Colonic mucosa (tissue), 4 donors: ENCODE measurements at regions not wholly inside any gene's neighbourhood (a gene's known extent, or its start where the extent isn't known, plus 50 kb on each side); places are given as distances from the start of the nearest gene placed in this dataset.

Source experiments
- DNase-seq: peaks from one replicate; pipeline ENCODE4 v3.0.0-alpha.2; 2020
- H3K27ac ChIP-seq: fragments of 200-600 bp; one replicate; pipeline ENCODE4 v1.8.0; 2021
- H3K27me3 ChIP-seq: fragments of 200-600 bp; one replicate; pipeline ENCODE4 v1.8.0; 2021
- H3K36me3 ChIP-seq: fragments of 200-600 bp; one replicate; pipeline ENCODE4 v1.8.0; 2021
- H3K4me1 ChIP-seq: fragments of 200-600 bp; one replicate; pipeline ENCODE4 v1.8.0; 2021; ENCODE audit warnings: mild to moderate bottlenecking
- H3K4me3 ChIP-seq: fragments of 200-600 bp; one replicate; pipeline ENCODE4 v1.8.0; 2021
- H3K9ac ChIP-seq, 2 donors: one replicate each; pipeline ENCODE4 v1.7.0; 2013; ENCODE audit warnings: control low read depth in 2 of 2, low read depth in 2 of 2, low read length in 2 of 2
- H3K9me3 ChIP-seq: fragments of 200-600 bp; one replicate; pipeline ENCODE4 v1.8.0; 2021
- intact Hi-C: fragments of 100-400 bp; cut with DNase I; formaldehyde crosslinking; loops from one replicate; pipeline ENCODE4 v1.14.1; 2022
- TF ChIP-seq, protein P1 (sequence below): fragments of 200-600 bp; IDR thresholded peaks from one replicate; pipeline ENCODE4 v1.8.0; 2022; ENCODE audit warnings: antibody characterized with exemption, mild to moderate bottlenecking
- donor health status: healthy.
- donor health status: DM: no; HTN: no; CAD: no.
- donor health status: DM: no; HTN: no; CAD: no.

DNA sequence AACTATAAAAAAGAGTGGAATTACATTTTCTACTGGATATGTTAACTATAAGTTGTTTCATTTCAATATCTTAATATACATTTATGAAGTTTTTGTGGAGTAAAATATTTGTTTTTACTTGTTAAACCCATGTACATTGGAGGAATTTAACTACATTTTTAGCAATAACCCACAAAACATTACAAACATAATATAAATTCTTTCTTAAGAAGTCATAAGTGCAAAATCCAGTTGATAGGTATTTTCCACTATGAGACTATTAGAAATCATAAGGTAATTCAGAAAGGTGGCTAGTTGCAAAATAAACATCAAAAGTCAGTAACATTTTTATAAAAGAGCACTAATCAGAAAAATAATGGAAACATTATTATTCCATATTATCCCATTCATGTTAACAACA, 73.9 kb upstream of the RRP15 start:
- Histone ChIP-seq H3K27me3 (no peaks in the 10 kb centered on the region), H3K4me3 (no peak overlapping the region), H3K9ac (no peak overlapping the region), H3K27ac (no peak overlapping the region), H3K4me1 (no peaks in the 10 kb centered on the region), H3K36me3 (no peaks in the 10 kb centered on the region), H3K9me3 (no peaks in the 10 kb centered on the region)
- no peak for DNase-seq
- TF ChIP-seq, protein P1, sequence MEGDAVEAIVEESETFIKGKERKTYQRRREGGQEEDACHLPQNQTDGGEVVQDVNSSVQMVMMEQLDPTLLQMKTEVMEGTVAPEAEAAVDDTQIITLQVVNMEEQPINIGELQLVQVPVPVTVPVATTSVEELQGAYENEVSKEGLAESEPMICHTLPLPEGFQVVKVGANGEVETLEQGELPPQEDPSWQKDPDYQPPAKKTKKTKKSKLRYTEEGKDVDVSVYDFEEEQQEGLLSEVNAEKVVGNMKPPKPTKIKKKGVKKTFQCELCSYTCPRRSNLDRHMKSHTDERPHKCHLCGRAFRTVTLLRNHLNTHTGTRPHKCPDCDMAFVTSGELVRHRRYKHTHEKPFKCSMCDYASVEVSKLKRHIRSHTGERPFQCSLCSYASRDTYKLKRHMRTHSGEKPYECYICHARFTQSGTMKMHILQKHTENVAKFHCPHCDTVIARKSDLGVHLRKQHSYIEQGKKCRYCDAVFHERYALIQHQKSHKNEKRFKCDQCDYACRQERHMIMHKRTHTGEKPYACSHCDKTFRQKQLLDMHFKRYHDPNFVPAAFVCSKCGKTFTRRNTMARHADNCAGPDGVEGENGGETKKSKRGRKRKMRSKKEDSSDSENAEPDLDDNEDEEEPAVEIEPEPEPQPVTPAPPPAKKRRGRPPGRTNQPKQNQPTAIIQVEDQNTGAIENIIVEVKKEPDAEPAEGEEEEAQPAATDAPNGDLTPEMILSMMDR: no peak
- intact Hi-C loops: no loop called here

DNA sequence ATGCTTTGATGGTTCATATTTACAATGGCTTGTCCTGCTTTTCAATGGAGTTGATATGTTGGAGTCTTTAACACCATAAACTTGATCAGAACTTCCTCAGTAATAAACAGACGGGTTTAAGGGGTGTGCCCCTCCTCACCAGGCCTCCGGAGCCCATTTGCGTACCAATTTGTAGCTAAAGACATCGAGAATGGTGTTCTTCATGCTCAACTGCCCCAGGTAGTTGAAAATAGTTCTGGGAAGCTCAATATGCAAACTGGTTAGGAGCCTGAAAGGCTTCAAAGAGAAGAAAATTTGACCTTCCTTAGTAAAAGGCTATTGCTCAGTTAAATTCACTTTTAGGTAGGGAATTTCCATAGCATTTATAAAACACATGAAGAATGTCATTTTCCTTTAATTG, 68.1 kb upstream of the RRP15 start:
- no peak overlapping the region for H3K9ac ChIP-seq
- no peaks in the 10 kb centered on the region for H3K4me1 ChIP-seq
- no peaks in the 10 kb centered on the region for H3K9me3 ChIP-seq
- no peaks in the 10 kb centered on the region for H3K27me3 ChIP-seq
- no peak overlapping the region for H3K4me3 ChIP-seq
- no peak overlapping the region for H3K27ac ChIP-seq
- H3K36me3 ChIP-seq: no peaks in the 10 kb centered on the region
- DNase-seq: no peak
- TF ChIP-seq, protein P1: no peak
- intact Hi-C loops: no loop called here

DNA sequence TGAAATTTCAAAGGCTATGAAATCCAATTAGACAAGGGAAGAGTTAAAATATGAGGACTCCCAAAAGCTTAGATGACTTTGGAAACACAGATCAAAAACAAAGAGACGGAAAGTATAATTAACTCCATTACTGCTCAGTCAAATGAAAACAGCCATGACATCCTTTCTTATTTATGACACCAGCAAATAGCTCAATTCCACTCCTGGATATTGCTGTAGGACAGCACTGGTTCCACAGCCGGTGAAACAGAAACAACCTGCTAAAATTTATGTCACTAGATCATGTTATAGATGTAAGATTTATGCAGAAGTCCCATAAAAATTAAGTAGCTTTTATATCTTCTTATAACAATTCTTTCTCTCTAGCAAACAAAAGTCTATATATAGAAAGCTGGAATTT, 65.6 kb upstream of the RRP15 start:
- Histone ChIP-seq H3K27ac (no peak overlapping the region), H3K36me3 (no peaks in the 10 kb centered on the region), H3K4me3 (no peak overlapping the region), H3K9me3 (no peaks in the 10 kb centered on the region), H3K4me1 (no peaks in the 10 kb centered on the region), H3K9ac (no peak overlapping the region), H3K27me3 (no peaks in the 10 kb centered on the region)
- intact Hi-C loops: no loop called here
- DNase-seq: no peak
- TF ChIP-seq, protein P1: no peak

DNA sequence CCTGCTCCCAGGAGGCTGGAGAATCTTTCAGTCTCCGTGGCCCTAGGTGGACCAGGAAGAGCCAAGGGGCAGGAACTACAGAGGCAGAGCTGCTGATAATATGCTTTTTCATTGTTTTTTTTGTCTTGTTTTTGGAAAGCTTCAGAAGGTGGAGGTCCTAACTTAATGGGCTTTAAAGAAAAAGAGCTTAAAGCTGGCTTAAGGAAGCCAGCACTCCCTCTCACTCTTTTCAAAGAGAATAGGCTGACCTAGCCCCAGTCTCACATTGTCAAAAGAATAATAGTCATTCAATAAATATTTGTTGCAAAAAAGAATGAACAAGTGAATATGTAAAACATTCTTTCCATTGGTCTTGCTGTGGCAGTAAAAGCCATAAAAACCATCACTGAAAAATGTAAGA, 61.0 kb upstream of the RRP15 start:
- H3K9me3 ChIP-seq: no peaks in the 10 kb centered on the region
- no peaks in the 10 kb centered on the region for H3K4me1 ChIP-seq
- intact Hi-C loops: no loop called here
- TF ChIP-seq, protein P1: no peak
- H3K27ac ChIP-seq: no peak overlapping the region
- no peaks in the 10 kb centered on the region for H3K27me3 ChIP-seq
- no peak overlapping the region for H3K4me3 ChIP-seq
- no peak for DNase-seq
- H3K9ac ChIP-seq: no peak overlapping the region
- no peaks in the 10 kb centered on the region for H3K36me3 ChIP-seq

DNA sequence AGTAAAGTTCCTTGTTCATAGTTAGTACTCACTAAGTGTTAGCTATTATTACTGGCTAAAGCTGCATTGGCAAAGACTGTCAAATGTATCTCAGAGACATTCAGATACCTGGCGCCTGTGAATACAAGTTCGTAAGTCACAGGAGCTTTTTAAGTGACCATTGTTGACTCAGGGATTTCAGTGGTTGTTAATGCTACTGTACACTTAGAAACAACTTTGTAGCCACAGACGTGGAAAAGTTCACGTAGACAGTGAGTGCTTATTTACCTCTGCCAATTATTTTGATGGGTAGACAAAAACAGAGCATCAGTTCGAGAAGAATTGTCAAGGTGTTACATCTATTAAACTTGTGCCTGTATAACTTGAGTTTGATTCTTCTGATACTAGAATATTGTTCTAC, 59.1 kb upstream of the RRP15 start:
- DNase-seq: no peak
- intact Hi-C loops: no loop called here
- Histone ChIP-seq H3K36me3 (no peaks in the 10 kb centered on the region), H3K4me3 (no peak overlapping the region), H3K9ac (no peak overlapping the region), H3K9me3 (no peaks in the 10 kb centered on the region), H3K27ac (no peak overlapping the region), H3K4me1 (no peaks in the 10 kb centered on the region), H3K27me3 (no peaks in the 10 kb centered on the region)
- TF ChIP-seq, protein P1: no peak
